ENCODE measurements at regions not wholly inside any gene's neighbourhood (a gene's known extent, or its start where the extent isn't known, plus 50 kb on each side); places are given as distances from the start of the nearest gene placed in this dataset.

DNA sequence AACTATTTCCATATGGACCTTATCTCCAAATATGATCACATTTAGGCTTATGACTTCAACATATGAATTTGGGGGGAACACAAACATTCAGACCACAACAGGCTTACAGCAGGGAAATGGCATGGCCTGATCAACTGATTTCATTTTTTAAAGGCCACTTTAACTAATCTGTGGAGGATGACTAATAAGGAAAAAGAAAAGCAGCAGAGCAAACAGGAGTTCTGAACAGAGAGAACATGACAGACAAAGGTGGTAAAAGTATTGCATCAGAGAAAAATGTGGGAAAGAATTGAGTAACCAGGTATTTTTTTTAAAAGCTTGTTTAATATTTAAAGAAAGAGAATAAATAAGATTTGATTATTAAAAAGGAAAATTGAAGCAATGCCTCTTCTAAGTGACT is 366.1 kb upstream of the TMPO start:
- TF ChIP-seq, protein P1, sequence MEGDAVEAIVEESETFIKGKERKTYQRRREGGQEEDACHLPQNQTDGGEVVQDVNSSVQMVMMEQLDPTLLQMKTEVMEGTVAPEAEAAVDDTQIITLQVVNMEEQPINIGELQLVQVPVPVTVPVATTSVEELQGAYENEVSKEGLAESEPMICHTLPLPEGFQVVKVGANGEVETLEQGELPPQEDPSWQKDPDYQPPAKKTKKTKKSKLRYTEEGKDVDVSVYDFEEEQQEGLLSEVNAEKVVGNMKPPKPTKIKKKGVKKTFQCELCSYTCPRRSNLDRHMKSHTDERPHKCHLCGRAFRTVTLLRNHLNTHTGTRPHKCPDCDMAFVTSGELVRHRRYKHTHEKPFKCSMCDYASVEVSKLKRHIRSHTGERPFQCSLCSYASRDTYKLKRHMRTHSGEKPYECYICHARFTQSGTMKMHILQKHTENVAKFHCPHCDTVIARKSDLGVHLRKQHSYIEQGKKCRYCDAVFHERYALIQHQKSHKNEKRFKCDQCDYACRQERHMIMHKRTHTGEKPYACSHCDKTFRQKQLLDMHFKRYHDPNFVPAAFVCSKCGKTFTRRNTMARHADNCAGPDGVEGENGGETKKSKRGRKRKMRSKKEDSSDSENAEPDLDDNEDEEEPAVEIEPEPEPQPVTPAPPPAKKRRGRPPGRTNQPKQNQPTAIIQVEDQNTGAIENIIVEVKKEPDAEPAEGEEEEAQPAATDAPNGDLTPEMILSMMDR (conservative IDR thresholded peaks at IDR 0.05): no peak
- Mint-ChIP-seq H3K36me3 (ENCODE audit: insufficient read depth in 1 of 3, low read depth in 3 of 3) (peaks cover 0 to 1% (median 0%) of the 10 kb centered on the region in 3 experiments; a peak in 1 of 7 replicates), H3K9me3 (no peaks in the 10 kb centered on the region; a peak in 3 of 5 replicates)

More for the DNA sequence above, 366.1 kb upstream of the TMPO start:
- Mint-ChIP-seq H3K27me3 (ENCODE audit: low read depth) (no peaks in the 10 kb centered on the region), H3K27ac (no peak overlapping the region), H3K4me3 (no peak overlapping the region), H3K4me1 (peaks cover 4 to 14% of the 10 kb centered on the region in 2 experiments)
- Histone ChIP-seq H2BK12ac (ENCODE audit: insufficient read length, low read depth, low read length) (no peak overlapping the region), H2BK5ac (ENCODE audit: insufficient read length, low read length) (no peak overlapping the region), H4K8ac (replicated peaks; ENCODE audit: insufficient read length, low read depth, low read length) (no peak overlapping the region), H2AFZ (ENCODE audit: low read length) (no peak overlapping the region), H3K9me3 (ENCODE audit: control insufficient read depth, low read depth, low read length) (no peaks in the 10 kb centered on the region), H3K56ac (ENCODE audit: insufficient read length, low read depth, low read length) (no peak overlapping the region), H2AK5ac (ENCODE audit: insufficient read length, low read length) (no peak overlapping the region), H2BK120ac (ENCODE audit: low read depth, low read length, poor library complexity, severe bottlenecking) (no peak overlapping the region), H3K23me2 (ENCODE audit: insufficient read length, low read depth, low read length, poor library complexity, severe bottlenecking) (no peaks in the 10 kb centered on the region), H4K5ac (ENCODE audit: insufficient read length, low read depth, low read length) (no peak overlapping the region), H3K18ac (ENCODE audit: insufficient read length, low read depth, low read length) (no peak overlapping the region), H3K9ac (ENCODE audit: extremely low read depth, insufficient read length, low read length) (no peak overlapping the region), H3T11ph (ENCODE audit: low read length) (no peak overlapping the region), H3K79me2 (ENCODE audit: insufficient read depth, low read length) (no peaks in the 10 kb centered on the region), H3K27ac (ENCODE audit: insufficient read length, low read depth, low read length) (no peak overlapping the region), H3K23ac (ENCODE audit: insufficient read length, low read depth, low read length) (no peak overlapping the region), H4K91ac (ENCODE audit: insufficient read length, low read depth, low read length) (no peak overlapping the region), H4K20me1 (ENCODE audit: control insufficient read depth, insufficient read depth, insufficient read length) (no peaks in the 10 kb centered on the region), H3K4me1 (ENCODE audit: insufficient read depth, low read length) (no peaks in the 10 kb centered on the region; the same call in 1 of the 2 replicates), H2BK15ac (ENCODE audit: low read depth, low read length) (no peak overlapping the region), H3K4ac (ENCODE audit: low read depth, low read length) (no peak overlapping the region), H3K14ac (ENCODE audit: insufficient read depth, low read length) (no peak overlapping the region), H3K27me3 (ENCODE audit: insufficient read depth, low read length) (no peaks in the 10 kb centered on the region), H3K79me1 (ENCODE audit: insufficient read depth, low read depth, low read length, poor library complexity, severe bottlenecking) (no peaks in the 10 kb centered on the region), H3K4me2 (ENCODE audit: insufficient read depth, insufficient read length, low read length) (no peak overlapping the region), H2BK20ac (ENCODE audit: low read depth, low read length, poor library complexity, severe bottlenecking) (no peak overlapping the region)
- DNase-seq: no peak

Measured in H9 (cell line).